Calu3 (cell line): ENCODE measurements at regions not wholly inside any gene's neighbourhood (a gene's known extent, or its start where the extent isn't known, plus 50 kb on each side); places are given as distances from the start of the nearest gene placed in this dataset.
A peak's percentile ranks its signal among the peaks of the same experiment; 100 is the strongest.

Experiments used
- BruUV-seq: library from RNA; stranded (reverse); fragments of 400-500 nt; replicated peaks from 2 replicates; lab custom pipeline; 2021; lab: Mats Ljungman, UMichigan
- CTCF ChIA-PET: fragments of 300-600 bp; sonication (Branson Sonifier 250); formaldehyde crosslinking; loops from one replicate; lab custom pipeline; 2022; ENCODE audit warnings: antibody characterized with exemption; lab: Charles Lee
- DNase-seq: peaks from one replicate; pipeline ENCODE4 v3.0.0; 2022
- H3K27ac Mint-ChIP-seq: one replicate; pipeline ENCODE4 v1.8.0; 2022; ENCODE audit warnings: mixed read lengths; ENCODE audit not compliant: unreplicated experiment
- H3K27me3 Mint-ChIP-seq: one replicate; pipeline ENCODE4 v1.8.0; 2022; ENCODE audit warnings: mixed read lengths; ENCODE audit not compliant: unreplicated experiment
- H3K36me3 Mint-ChIP-seq: one replicate; pipeline ENCODE4 v1.8.0; 2022; ENCODE audit warnings: mild to moderate bottlenecking, moderate library complexity, mixed read lengths; ENCODE audit not compliant: insufficient read depth, unreplicated experiment
- H3K4me1 Mint-ChIP-seq: one replicate; pipeline ENCODE4 v1.8.0; 2022; ENCODE audit warnings: mild to moderate bottlenecking, low read depth, mixed read lengths; ENCODE audit not compliant: unreplicated experiment
- H3K4me3 Mint-ChIP-seq: one replicate; pipeline ENCODE4 v1.8.0; 2022; ENCODE audit warnings: mild to moderate bottlenecking, low read depth, moderate library complexity, mixed read lengths; ENCODE audit not compliant: unreplicated experiment
- H3K9me3 Mint-ChIP-seq: one replicate; pipeline ENCODE4 v1.8.0; 2022; ENCODE audit warnings: low read depth, mixed read lengths; ENCODE audit not compliant: unreplicated experiment
- intact Hi-C: fragments of 100-400 bp; cut with micrococcal nuclease; formaldehyde crosslinking; loops from one replicate; pipeline ENCODE4 v1.10.0; 2022; ENCODE audit not compliant: unreplicated experiment
- TF ChIP-seq, protein P1 (sequence below): fragments of 200-600 bp; IDR thresholded peaks from one replicate; pipeline ENCODE4 v1.8.0; 2022; ENCODE audit warnings: antibody characterized with exemption; ENCODE audit not compliant: unreplicated experiment

DNA sequence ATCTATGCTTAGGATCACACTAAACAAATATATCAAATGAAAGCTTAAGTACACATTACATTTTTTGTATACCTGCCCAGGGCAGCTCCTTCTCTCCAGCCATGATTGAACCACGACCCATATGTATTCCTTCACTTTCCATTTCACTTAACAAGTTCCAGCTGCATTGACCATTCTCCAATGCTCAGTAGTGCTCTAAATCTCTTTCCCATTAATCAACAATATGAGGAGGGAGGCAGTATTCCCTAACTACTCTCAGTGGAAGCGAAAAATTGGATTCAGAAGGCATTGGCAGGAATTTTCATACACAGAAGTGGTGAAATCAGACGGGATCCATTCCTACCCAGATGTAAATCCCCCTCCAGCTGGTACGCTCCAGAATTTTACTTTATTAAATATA lies 372.0 kb upstream of the LUZP2 start:
- H3K27ac Mint-ChIP-seq, result no peak overlapping the region
- TF ChIP-seq, protein P1, sequence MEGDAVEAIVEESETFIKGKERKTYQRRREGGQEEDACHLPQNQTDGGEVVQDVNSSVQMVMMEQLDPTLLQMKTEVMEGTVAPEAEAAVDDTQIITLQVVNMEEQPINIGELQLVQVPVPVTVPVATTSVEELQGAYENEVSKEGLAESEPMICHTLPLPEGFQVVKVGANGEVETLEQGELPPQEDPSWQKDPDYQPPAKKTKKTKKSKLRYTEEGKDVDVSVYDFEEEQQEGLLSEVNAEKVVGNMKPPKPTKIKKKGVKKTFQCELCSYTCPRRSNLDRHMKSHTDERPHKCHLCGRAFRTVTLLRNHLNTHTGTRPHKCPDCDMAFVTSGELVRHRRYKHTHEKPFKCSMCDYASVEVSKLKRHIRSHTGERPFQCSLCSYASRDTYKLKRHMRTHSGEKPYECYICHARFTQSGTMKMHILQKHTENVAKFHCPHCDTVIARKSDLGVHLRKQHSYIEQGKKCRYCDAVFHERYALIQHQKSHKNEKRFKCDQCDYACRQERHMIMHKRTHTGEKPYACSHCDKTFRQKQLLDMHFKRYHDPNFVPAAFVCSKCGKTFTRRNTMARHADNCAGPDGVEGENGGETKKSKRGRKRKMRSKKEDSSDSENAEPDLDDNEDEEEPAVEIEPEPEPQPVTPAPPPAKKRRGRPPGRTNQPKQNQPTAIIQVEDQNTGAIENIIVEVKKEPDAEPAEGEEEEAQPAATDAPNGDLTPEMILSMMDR, result no peak
- no peaks in the 10 kb centered on the region for H3K36me3 Mint-ChIP-seq
- DNase-seq, result no peak
- no peaks in the 10 kb centered on the region for H3K4me1 Mint-ChIP-seq
- no peaks in the 10 kb centered on the region for H3K27me3 Mint-ChIP-seq
- intact Hi-C loops, result no loop called here
- BruUV-seq, result no TSS peak
- H3K9me3 Mint-ChIP-seq, result no peaks in the 10 kb centered on the region
- CTCF ChIA-PET, result no interaction called here
- no peak overlapping the region for H3K4me3 Mint-ChIP-seq

DNA sequence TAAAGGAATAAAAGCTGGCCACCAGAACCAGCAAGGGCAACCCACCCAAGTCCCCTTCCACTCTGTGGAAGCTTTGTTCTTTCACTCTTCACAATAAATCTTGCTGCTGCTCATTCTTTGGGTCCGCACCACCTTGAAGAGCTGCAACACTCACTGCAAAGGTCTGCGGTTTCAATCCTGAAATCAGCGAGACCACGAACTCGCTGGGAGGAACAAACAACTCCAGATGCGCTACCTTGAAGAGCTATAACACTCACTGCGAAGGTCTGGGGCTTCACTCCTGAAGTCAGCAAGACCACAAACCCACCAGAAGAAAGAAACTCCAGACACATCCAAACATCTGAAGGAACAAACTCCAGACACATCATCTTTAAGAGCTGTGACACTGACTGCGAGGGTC lies 365.2 kb upstream of the LUZP2 start:
- H3K27me3 Mint-ChIP-seq, result no peaks in the 10 kb centered on the region
- TF ChIP-seq, protein P1, result no peak
- no peaks in the 10 kb centered on the region for H3K9me3 Mint-ChIP-seq
- no peaks in the 10 kb centered on the region for H3K36me3 Mint-ChIP-seq
- H3K27ac Mint-ChIP-seq, result no peak overlapping the region
- H3K4me1 Mint-ChIP-seq, result peaks cover 9% of the 10 kb centered on the region
- intact Hi-C loops, result no loop called here
- BruUV-seq, result no TSS peak
- H3K4me3 Mint-ChIP-seq, result no peak overlapping the region
- CTCF ChIA-PET, result interaction anchor here (0.5 kb wide), 1 partner anchor 346 kb away, joined by 3 read pairs; no protein-coding TSS in a partner anchor
- DNase-seq, result no peak

DNA sequence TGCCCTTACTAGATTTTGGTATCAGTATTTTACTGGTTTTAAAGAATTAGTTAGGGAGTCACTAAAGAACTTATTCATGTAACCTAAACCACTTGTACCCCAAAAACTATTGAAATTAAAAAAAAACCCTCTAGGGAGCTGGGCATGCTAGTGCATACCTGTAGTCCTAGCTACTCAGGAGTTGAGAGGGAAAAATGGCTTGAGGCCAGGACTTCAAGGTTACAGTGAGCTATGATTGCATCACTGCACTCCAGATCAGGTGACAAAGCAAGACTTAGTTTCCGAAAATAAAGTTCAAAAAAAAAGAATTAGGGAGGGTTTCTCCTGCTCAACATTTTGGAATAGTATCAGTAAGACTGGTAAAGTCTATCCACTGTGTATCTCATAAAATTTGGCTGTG lies 364.4 kb upstream of the LUZP2 start:
- DNase-seq, result no peak
- no peaks in the 10 kb centered on the region for H3K36me3 Mint-ChIP-seq
- intact Hi-C loops, result no loop called here
- no TSS peak for BruUV-seq
- no peak overlapping the region for H3K27ac Mint-ChIP-seq
- TF ChIP-seq, protein P1, result no peak
- no peaks in the 10 kb centered on the region for H3K9me3 Mint-ChIP-seq
- no peak overlapping the region for H3K4me3 Mint-ChIP-seq
- CTCF ChIA-PET, result no interaction called here
- H3K27me3 Mint-ChIP-seq, result no peaks in the 10 kb centered on the region
- H3K4me1 Mint-ChIP-seq, result peaks cover 9% of the 10 kb centered on the region

DNA sequence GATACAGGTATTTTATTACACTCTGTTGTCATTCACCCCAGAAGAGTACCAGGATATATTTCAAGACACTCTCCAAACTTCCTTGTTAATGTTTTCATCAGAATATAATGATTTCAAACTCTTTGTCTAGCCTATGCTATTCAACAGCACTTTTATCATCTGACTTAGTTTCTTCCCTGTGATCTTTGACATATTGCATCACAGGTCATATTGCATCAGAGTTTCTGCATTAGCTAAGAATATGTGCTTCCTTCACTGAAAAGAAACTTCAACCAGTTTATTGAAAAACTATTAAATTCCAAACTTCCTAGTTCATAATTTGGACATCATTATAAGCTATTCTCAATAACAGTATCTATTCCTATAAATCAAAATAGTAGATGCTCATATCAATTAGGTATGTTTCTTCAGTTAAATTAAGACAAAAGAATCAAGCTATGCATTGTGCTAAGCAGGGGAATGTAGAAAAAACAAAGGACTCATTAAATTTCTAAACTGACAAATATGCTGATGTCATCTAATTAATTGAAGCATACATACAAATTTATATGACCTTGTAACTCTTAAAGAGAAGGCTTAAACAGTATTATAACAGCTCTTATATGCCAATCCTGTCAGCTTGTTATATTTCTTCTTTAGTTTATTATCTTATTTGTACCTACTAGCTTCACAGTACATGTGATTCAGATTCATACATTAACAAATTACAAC lies 361.8 kb upstream of the LUZP2 start:
- no peak overlapping the region for H3K4me3 Mint-ChIP-seq
- peak overlapping the region; percentile 1 for H3K27ac Mint-ChIP-seq
- intact Hi-C loops, result no loop called here
- no peaks in the 10 kb centered on the region for H3K36me3 Mint-ChIP-seq
- H3K27me3 Mint-ChIP-seq, result no peaks in the 10 kb centered on the region
- no peaks in the 10 kb centered on the region for H3K9me3 Mint-ChIP-seq
- CTCF ChIA-PET, result interaction anchor here (0.6 kb wide), 1 partner anchor 56 kb away, joined by 3 read pairs; no protein-coding TSS in a partner anchor
- BruUV-seq, result no TSS peak
- no peak for DNase-seq
- peaks cover 9% of the 10 kb centered on the region for H3K4me1 Mint-ChIP-seq
- TF ChIP-seq, protein P1, result no peak
